A673 (cell line): ENCODE measurements at regions not wholly inside any gene's neighbourhood (a gene's known extent, or its start where the extent isn't known, plus 50 kb on each side); places are given as distances from the start of the nearest gene placed in this dataset.

Experiments used
- CTCF ChIP-seq: fragments of 300-800, 200-600 bp; sonication (generic); conservative IDR thresholded peaks from 2 replicates; pipeline ENCODE4 v1.5.1; 2017; ENCODE audit warnings: low read depth, mild to moderate bottlenecking, antibody characterized with exemption, low read length, moderate library complexity, mixed read lengths
- EZH2 ChIP-seq: fragments of 200-600 bp; sonication (generic); IDR thresholded peaks from 2 replicates; pipeline ENCODE4 v1.6.1; 2017; ENCODE audit warnings: borderline replicate concordance, low read depth, mild to moderate bottlenecking, mixed read lengths, antibody characterized with exemption, low read length; ENCODE audit not compliant: poor library complexity, severe bottlenecking

- TF ChIP-seq CTCF (no peak), EZH2 (no peak)
Observed at GRCh38 chr2:149894226-149894625, 306.7 kb upstream of the MMADHC start.
